GM19397 (cell line): ENCODE measurements at regions not wholly inside any gene's neighbourhood (a gene's known extent, or its start where the extent isn't known, plus 50 kb on each side); places are given as distances from the start of the nearest gene placed in this dataset.
"Not testable (repeated sequence)": the region's sequence is repeated elsewhere in the genome, so short reads cannot be mapped to it uniquely, and the experiment has no call there.

ENCODE experiments used
- ATAC-seq: cut with Tn5 transposase; IDR thresholded peaks from one replicate; pipeline ENCODE4 v1.9.1; 2021; ENCODE audit warnings: mild to moderate bottlenecking, moderate library complexity; ENCODE audit not compliant: unreplicated experiment

GRCh38 chr2:129402076-129402475 lies 577.4 kb upstream of the RAB6C start:
- ATAC-seq, result no peak

GRCh38 chr2:129404000-129404685 lies 575.3 kb upstream of the RAB6C start:
- ATAC-seq, result no peak

DNA sequence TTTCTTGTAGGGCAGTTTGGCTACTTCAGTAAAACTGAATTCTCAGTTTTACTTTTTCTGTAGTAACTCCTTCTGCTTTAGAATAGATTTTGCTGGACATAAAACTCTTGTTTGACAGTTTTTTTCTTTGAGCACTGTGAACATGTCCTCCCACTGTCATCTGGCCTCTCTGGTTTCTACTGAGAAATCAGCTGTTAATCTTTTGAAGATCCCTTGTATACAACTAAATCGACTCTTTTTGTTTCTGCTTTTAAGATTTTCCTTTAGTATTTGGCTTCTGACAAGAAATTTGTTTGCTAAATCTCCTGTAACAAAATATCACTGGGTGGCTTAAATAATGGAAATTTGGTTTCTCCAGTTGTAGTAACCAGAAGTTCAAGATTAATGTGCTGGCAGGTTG lies 570.9 kb upstream of the RAB6C start:
- no peak for ATAC-seq

DNA sequence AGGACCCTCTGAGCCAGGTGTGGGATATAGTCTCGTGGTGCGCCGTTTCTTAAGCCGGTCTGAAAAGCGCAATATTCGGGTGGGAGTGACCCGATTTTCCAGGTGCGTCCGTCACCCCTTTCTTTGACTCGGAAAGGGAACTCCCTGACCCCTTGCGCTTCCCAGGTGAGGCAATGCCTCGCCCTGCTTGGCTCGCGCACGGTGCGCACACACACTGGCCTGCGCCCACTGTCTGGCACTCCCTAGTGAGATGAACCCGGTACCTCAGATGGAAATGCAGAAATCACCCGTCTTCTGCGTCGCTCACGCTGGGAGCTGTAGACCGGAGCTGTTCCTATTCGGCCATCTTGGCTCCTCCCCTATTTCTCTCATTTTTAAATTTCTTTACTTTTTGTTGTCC lies 562.4 kb upstream of the RAB6C start:
- not testable (repeated sequence) for ATAC-seq

GRCh38 chr2:129422028-129422427 lies 557.4 kb upstream of the RAB6C start:
- no peak for ATAC-seq

DNA sequence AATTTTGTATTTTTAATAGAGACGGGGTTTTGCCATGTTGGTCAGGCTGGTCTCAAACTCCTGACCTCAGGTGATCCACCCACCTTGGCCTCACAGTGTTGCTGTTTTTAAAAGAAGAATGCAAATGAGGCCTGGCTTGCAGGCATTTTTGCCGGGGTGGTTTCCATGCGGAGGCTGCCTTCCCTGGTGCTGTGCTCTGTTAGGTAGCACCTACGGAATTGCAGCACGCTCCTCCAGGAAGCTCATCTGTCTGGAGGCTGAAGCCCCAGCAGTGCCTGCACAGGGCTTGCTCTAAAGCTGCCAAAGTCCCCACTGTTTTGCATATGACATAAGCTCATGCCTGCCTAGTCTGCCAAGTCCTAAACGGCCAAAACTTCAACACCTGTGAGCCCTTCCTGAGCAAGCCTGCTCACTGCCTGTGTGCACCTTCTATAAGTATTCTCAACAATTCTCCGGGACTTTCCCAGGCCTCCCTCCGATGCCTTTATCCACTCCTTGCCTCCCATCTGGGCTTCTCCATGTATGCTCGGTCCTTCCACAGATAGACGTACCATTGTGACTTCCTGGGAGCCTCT lies 551.3 kb upstream of the RAB6C start:
- ATAC-seq, result no peak

DNA sequence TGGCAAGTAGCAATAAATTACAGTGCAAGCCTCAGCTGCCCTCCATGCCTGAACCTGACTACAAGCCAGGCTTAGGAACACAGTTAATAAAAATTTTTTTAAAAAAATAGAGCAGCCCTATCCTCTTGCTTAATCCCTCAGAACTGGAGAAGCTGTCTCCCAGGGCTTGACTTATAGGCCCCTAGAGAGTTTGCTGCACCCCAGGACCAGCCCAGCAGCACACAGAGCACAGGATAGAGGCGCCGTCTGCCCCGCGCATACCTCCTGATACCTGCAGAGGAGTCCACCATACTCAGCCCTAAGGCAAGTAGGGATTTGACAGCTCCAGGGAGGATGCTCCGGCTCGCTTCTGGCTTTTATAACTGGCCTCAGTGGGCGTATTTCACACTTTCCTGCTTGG lies 548.6 kb upstream of the RAB6C start:
- ATAC-seq, result no peak

- ATAC-seq, result no peak
Measured at GRCh38 chr2:129431881-129432280, 547.6 kb upstream of the RAB6C start.

GRCh38 chr2:129436809-129437208 lies 542.7 kb upstream of the RAB6C start:
- no peak for ATAC-seq

DNA sequence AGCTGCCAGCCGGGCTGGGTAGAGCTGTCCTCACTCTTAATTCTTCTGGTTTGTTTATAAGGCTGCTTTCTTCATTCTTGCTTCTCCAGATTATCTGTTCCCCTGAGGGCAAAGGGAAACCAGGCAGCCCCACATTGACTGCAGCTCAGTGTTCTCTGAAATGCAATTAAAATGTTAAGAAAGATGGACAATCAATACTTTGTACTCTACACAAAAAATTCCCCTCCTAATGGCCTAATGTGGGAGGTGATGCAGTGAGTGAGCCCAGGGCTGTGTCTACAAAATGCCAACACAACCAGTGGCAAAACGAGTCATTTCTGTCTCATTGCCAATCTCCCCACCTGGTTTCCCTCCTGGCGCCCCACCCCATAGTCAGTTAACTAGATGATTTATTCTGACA lies 541.7 kb upstream of the RAB6C start:
- ATAC-seq, result no peak

DNA sequence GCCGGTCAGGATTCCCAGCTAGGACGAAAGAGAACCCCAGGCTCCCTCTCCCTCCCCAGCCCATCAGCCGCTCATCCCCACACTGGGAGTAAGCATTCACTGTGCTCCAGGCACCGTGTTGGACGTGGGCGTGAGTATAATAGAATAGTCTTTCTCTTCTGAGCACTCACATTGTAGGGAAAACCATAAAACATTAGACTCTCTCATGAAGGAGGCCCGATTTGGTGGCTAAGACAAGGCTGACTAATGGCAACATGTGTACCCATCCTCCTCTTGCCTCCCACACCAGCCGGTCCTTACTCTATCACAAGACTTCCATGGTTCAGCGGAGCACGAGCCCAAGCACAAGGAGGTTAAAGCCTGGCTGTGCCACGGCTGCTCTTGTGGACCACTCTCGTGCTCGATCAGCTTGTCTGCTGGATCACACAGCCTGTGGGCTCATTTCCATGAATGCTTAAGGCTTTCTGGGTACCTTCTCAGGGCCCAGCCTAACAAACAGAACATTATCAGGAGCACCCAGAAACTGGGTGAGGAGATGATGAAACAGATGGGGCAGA lies 540.9 kb upstream of the RAB6C start:
- ATAC-seq, result no peak

- ATAC-seq, result no peak
Measured at GRCh38 chr2:129439406-129440302, 539.8 kb upstream of the RAB6C start.

DNA sequence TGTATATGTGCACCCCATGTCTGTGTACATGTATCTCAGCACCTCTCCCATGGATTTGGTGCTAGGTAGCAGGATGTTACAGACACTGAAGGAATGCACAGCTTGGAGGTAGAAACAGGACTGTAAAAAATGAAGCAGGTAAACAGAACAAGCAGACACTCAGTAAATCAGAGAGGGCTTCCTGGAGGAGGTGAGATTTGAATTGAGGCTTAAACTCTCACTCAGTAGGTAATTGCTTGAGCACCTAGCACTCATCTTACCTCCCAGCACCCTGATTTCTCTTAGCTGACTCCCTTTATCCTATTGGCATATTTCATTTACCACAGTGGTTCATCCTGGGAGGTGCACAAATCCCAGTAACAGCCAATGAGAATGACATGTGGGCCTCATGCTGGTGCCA lies 537.9 kb upstream of the RAB6C start:
- no peak for ATAC-seq

- ATAC-seq, result no peak
Measured at GRCh38 chr2:129443235-129443864, 536.1 kb upstream of the RAB6C start.

GRCh38 chr2:129443865-129444739 lies 535.4 kb upstream of the RAB6C start:
- ATAC-seq, result no peak

DNA sequence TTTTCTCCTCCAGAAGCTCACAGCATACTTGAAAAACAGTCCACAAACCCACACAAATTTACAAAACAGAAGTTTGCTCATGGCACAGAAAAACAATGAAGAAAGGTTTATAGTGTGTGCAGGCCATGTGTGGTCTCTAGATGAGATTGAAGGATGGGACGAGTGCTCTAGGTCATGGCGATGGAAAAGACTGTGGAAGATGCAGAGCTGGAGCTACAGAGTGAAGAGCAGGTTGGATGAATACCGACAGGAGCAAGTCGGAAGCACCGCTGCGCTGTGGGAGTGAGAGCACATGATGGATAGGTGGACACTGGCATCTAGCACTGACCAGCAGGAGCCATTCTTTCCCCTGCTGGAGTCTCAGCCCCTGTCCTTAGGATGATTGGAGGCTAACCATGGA lies 534.7 kb upstream of the RAB6C start:
- no peak for ATAC-seq

- ATAC-seq, result no peak
Measured at GRCh38 chr2:129456691-129457090, 522.8 kb upstream of the RAB6C start.

GRCh38 chr2:129457277-129457818 lies 522.1 kb upstream of the RAB6C start:
- no peak for ATAC-seq

- no peak for ATAC-seq
Measured at GRCh38 chr2:129458006-129458405, 521.5 kb upstream of the RAB6C start.

DNA sequence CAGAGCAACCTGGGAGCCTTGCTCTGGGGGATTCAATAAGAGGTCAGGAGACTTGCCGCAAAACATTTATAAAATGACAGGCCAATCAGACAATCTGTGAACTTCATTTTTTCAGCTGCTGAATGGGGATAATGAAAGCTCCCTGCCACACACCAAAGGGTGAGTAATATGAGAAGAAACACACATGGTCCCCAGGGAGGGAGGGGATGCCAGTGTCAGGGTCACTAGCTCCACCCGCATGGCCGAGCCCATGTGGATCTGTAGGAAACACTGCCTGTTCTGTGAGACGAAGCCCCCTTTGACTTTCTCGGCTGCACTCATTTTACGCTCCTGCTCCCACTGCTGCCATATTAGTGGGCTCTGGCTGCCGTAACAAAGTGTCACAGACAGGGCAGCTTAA lies 521.0 kb upstream of the RAB6C start:
- no peak for ATAC-seq
